Activated naive CD8-positive, alpha-beta T cell treated with anti-CD3 and anti-CD28 coated beads, Interleukin-2, amount 10 ng/mL, durations not matched to agents 7 days and 5 days (primary cell): ENCODE measurements at regions not wholly inside any gene's neighbourhood (a gene's known extent, or its start where the extent isn't known, plus 50 kb on each side); places are given as distances from the start of the nearest gene placed in this dataset.

Experiments used
- ATAC-seq: fragments of 150-1000 bp; cut with Tn5 transposase; one replicate; pipeline ENCODE4 v1.10.0; 2021; ENCODE audit warnings: low read depth, moderate library complexity
- POLR2A ChIA-PET: fragments of 350-600 bp; sonication (Branson Sonifier 250); formaldehyde crosslinking; loops from one replicate; lab custom pipeline; 2021; ENCODE audit warnings: antibody characterized with exemption; lab: Charles Lee
- DNase-seq: peaks from one replicate; pipeline ENCODE4 v3.0.0; 2021
- H3K27ac Mint-ChIP-seq: one replicate; pipeline ENCODE4 v1.8.0; 2022; ENCODE audit warnings: mild to moderate bottlenecking, mixed read lengths
- H3K27me3 Mint-ChIP-seq: one replicate; pipeline ENCODE4 v1.8.0; 2022; ENCODE audit warnings: mild to moderate bottlenecking, moderate library complexity, mixed read lengths
- H3K36me3 Mint-ChIP-seq: one replicate; pipeline ENCODE4 v1.8.0; 2021; ENCODE audit warnings: mild to moderate bottlenecking, mixed read lengths
- H3K4me1 Mint-ChIP-seq: one replicate; pipeline ENCODE4 v1.8.0; 2021; ENCODE audit warnings: mixed read lengths
- H3K4me3 Mint-ChIP-seq: one replicate; pipeline ENCODE4 v1.8.0; 2022; ENCODE audit warnings: mild to moderate bottlenecking, moderate library complexity, mixed read lengths
- H3K9me3 Mint-ChIP-seq: one replicate; pipeline ENCODE4 v1.8.0; 2021; ENCODE audit warnings: mixed read lengths

GRCh38 chrX:118198577-118198976 is 82.0 kb upstream of the KLHL13 start:
- Mint-ChIP-seq H3K4me1 (no peaks in the 10 kb centered on the region), H3K4me3 (no peak overlapping the region), H3K36me3 (no peaks in the 10 kb centered on the region), H3K27ac (no peak overlapping the region), H3K9me3 (no peaks in the 10 kb centered on the region), H3K27me3 (peaks cover 2% of the 10 kb centered on the region)
- ATAC-seq (no peak), DNase-seq (no peak)
- POLR2A ChIA-PET, result no interaction called here

GRCh38 chrX:118199997-118200396 is 83.4 kb upstream of the KLHL13 start:
- Mint-ChIP-seq H3K4me3 (no peak overlapping the region), H3K4me1 (no peaks in the 10 kb centered on the region), H3K36me3 (no peaks in the 10 kb centered on the region), H3K9me3 (no peaks in the 10 kb centered on the region), H3K27me3 (peaks cover 2% of the 10 kb centered on the region), H3K27ac (no peak overlapping the region)
- ATAC-seq (no peak), DNase-seq (no peak)
- POLR2A ChIA-PET, result no interaction called here

- POLR2A ChIA-PET, result no interaction called here
- H3K9me3 Mint-ChIP-seq, result no peaks in the 10 kb centered on the region
- no peak for ATAC-seq
These were observed 89.1 kb upstream of the KLHL13 start for GRCh38 chrX:118205421-118206395.

GRCh38 chrX:118207831-118208453 is 91.3 kb upstream of the KLHL13 start:
- no peak for DNase-seq
- no peaks in the 10 kb centered on the region for H3K9me3 Mint-ChIP-seq
- POLR2A ChIA-PET, result no interaction called here
- no peak overlapping the region for H3K4me3 Mint-ChIP-seq
- H3K4me1 Mint-ChIP-seq, result peaks cover 3% of the 10 kb centered on the region
- H3K27me3 Mint-ChIP-seq, result peaks cover 2% of the 10 kb centered on the region
- H3K27ac Mint-ChIP-seq, result no peak overlapping the region
- ATAC-seq, result no peak
- H3K36me3 Mint-ChIP-seq, result no peaks in the 10 kb centered on the region

More at GRCh38 chrX:118205421-118206395, 89.1 kb upstream of the KLHL13 start:
- no peak overlapping the region for H3K4me3 Mint-ChIP-seq
- no peak overlapping the region for H3K27ac Mint-ChIP-seq
- no peaks in the 10 kb centered on the region for H3K27me3 Mint-ChIP-seq
- DNase-seq, result no peak
- no peaks in the 10 kb centered on the region for H3K36me3 Mint-ChIP-seq
- H3K4me1 Mint-ChIP-seq, result no peaks in the 10 kb centered on the region

- no peak for DNase-seq
- no peak overlapping the region for H3K4me3 Mint-ChIP-seq
- H3K27me3 Mint-ChIP-seq, result peaks cover 2% of the 10 kb centered on the region
- ATAC-seq, result no peak
- H3K4me1 Mint-ChIP-seq, result peaks cover 3% of the 10 kb centered on the region
- no peaks in the 10 kb centered on the region for H3K36me3 Mint-ChIP-seq
- H3K27ac Mint-ChIP-seq, result no peak overlapping the region
- no peaks in the 10 kb centered on the region for H3K9me3 Mint-ChIP-seq
- POLR2A ChIA-PET, result no interaction called here
These were observed 91.9 kb upstream of the KLHL13 start for GRCh38 chrX:118208481-118208880.

- H3K4me3 Mint-ChIP-seq, result peak overlapping the region; percentile 23
- peaks cover 6% of the 10 kb centered on the region for H3K27me3 Mint-ChIP-seq
These were observed 95.5 kb upstream of the KLHL13 start for GRCh38 chrX:118211891-118212816.

GRCh38 chrX:118212817-118213183 is 96.2 kb upstream of the KLHL13 start:
- Mint-ChIP-seq H3K36me3 (no peaks in the 10 kb centered on the region), H3K4me3 (peak overlapping the region; percentile 23), H3K27ac (no peak overlapping the region), H3K4me1 (peaks cover 3% of the 10 kb centered on the region), H3K9me3 (no peaks in the 10 kb centered on the region), H3K27me3 (peaks cover 6% of the 10 kb centered on the region)
- POLR2A ChIA-PET, result no interaction called here
- ATAC-seq (peak; percentile 42), DNase-seq (no peak)

More at GRCh38 chrX:118211891-118212816, 95.5 kb upstream of the KLHL13 start:
- ATAC-seq (no peak), DNase-seq (no peak)
- H3K9me3 Mint-ChIP-seq, result no peaks in the 10 kb centered on the region
- POLR2A ChIA-PET, result no interaction called here
- H3K4me1 Mint-ChIP-seq, result peaks cover 3% of the 10 kb centered on the region
- H3K27ac Mint-ChIP-seq, result no peak overlapping the region
- no peaks in the 10 kb centered on the region for H3K36me3 Mint-ChIP-seq

GRCh38 chrX:118215346-118215745 is 98.7 kb upstream of the KLHL13 start:
- no peak overlapping the region for H3K4me3 Mint-ChIP-seq
- POLR2A ChIA-PET, result no interaction called here
- H3K36me3 Mint-ChIP-seq, result no peaks in the 10 kb centered on the region
- no peak for DNase-seq
- no peak for ATAC-seq
- H3K27ac Mint-ChIP-seq, result no peak overlapping the region
- H3K4me1 Mint-ChIP-seq, result peaks cover 3% of the 10 kb centered on the region
- no peaks in the 10 kb centered on the region for H3K9me3 Mint-ChIP-seq
- peaks cover 8% of the 10 kb centered on the region for H3K27me3 Mint-ChIP-seq

GRCh38 chrX:118216087-118216486 is 99.5 kb upstream of the KLHL13 start:
- no peak overlapping the region for H3K27ac Mint-ChIP-seq

GRCh38 chrX:118216509-118216908 is 99.9 kb upstream of the KLHL13 start:
- DNase-seq (no peak), ATAC-seq (no peak)
- POLR2A ChIA-PET, result no interaction called here
- no peak overlapping the region for H3K27ac Mint-ChIP-seq
- no peaks in the 10 kb centered on the region for H3K9me3 Mint-ChIP-seq
- no peaks in the 10 kb centered on the region for H3K36me3 Mint-ChIP-seq
- H3K4me1 Mint-ChIP-seq, result peaks cover 3% of the 10 kb centered on the region
- peaks cover 7% of the 10 kb centered on the region for H3K27me3 Mint-ChIP-seq
- no peak overlapping the region for H3K4me3 Mint-ChIP-seq

More at GRCh38 chrX:118216087-118216486, 99.5 kb upstream of the KLHL13 start:
- Mint-ChIP-seq H3K4me1 (peaks cover 3% of the 10 kb centered on the region), H3K36me3 (no peaks in the 10 kb centered on the region), H3K9me3 (no peaks in the 10 kb centered on the region), H3K27me3 (peaks cover 8% of the 10 kb centered on the region), H3K4me3 (no peak overlapping the region)
- ATAC-seq (no peak), DNase-seq (no peak)
- POLR2A ChIA-PET, result no interaction called here

GRCh38 chrX:118218079-118218478 is 101.5 kb upstream of the KLHL13 start:
- DNase-seq (no peak), ATAC-seq (no peak)
- Mint-ChIP-seq H3K27me3 (peaks cover 8% of the 10 kb centered on the region), H3K27ac (no peak overlapping the region), H3K36me3 (no peaks in the 10 kb centered on the region), H3K9me3 (no peaks in the 10 kb centered on the region), H3K4me3 (no peak overlapping the region), H3K4me1 (no peaks in the 10 kb centered on the region)
- POLR2A ChIA-PET, result no interaction called here

GRCh38 chrX:118218940-118219339 is 102.3 kb upstream of the KLHL13 start:
- H3K36me3 Mint-ChIP-seq, result no peaks in the 10 kb centered on the region
- H3K9me3 Mint-ChIP-seq, result no peaks in the 10 kb centered on the region
- H3K4me3 Mint-ChIP-seq, result no peak overlapping the region
- no peak for DNase-seq
- H3K4me1 Mint-ChIP-seq, result no peaks in the 10 kb centered on the region
- H3K27ac Mint-ChIP-seq, result no peak overlapping the region
- POLR2A ChIA-PET, result no interaction called here
- peaks cover 8% of the 10 kb centered on the region for H3K27me3 Mint-ChIP-seq
- ATAC-seq, result no peak

GRCh38 chrX:118219866-118220265 is 103.3 kb upstream of the KLHL13 start:
- DNase-seq (no peak), ATAC-seq (no peak)
- no peak overlapping the region for H3K27ac Mint-ChIP-seq
- no peaks in the 10 kb centered on the region for H3K36me3 Mint-ChIP-seq
- H3K4me1 Mint-ChIP-seq, result no peaks in the 10 kb centered on the region
- H3K27me3 Mint-ChIP-seq, result peaks cover 9% of the 10 kb centered on the region
- no peaks in the 10 kb centered on the region for H3K9me3 Mint-ChIP-seq
- H3K4me3 Mint-ChIP-seq, result no peak overlapping the region
- POLR2A ChIA-PET, result no interaction called here
